ENCODE measurements at regions not wholly inside any gene's neighbourhood (a gene's known extent, or its start where the extent isn't known, plus 50 kb on each side); places are given as distances from the start of the nearest gene placed in this dataset.

- Histone ChIP-seq H3K27ac (no peak overlapping the region), H3K4me1 (no peaks in the 10 kb centered on the region), H3K9me3 (peaks cover 0 to 6% (median 0%) of the 10 kb centered on the region in 4 donors), H3K27me3 (no peaks in the 10 kb centered on the region), H3K4me3 (no peak overlapping the region), H3K36me3 (no peaks in the 10 kb centered on the region)
- ATAC-seq (ENCODE audit: low FRiP score in 2 of 2) (no peak), DNase-seq (no peak)
- 82 to 85% methylated on average over 3 of the region's 3 CpGs for WGBS, 2 donors
- TF ChIP-seq EP300 (IDR thresholded peaks at IDR 0.05) (no peak), POLR2A (IDR thresholded peaks at IDR 0.05) (no peak)
Observed at GRCh38 chr16:80915079-80915450, 91.6 kb downstream of the CMC2 start.

DNA sequence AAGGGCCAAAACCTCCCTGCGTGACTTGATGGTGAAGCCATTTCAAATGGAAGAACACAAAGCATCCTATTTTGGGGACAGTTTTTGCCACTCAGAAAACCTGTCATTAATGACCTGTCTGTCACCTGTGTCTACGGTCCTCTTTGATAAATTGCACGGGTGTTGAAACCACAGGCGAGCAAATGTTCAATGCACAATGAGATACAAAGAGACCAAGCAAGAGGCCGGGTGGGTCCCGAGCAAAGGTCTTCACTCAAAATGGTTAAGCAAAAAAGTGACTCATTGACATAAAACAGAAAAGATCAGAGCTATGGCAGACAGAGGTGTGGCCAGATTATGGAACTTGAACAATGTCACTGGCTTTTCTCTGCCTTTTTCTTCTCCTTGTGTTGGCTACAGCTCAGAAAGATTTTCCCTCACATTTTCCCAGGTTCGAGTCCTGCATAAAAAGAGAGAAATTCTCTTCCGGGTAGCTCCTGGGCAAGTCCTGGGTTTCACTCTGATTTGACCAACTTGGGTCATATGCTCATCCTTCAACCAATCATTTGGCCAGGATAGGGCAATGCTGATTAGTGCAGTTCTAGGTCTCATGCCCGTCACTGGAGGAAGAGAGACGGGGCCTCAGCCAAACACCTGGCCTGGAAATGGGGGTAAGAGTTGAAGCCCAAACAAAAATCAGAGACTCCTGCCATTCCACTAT is 92.2 kb downstream of the CMC2 start:
- H3K9me3 ChIP-seq, result peaks cover 0 to 6% (median 0%) of the 10 kb centered on the region in 4 donors
- ATAC-seq (ENCODE audit: low FRiP score in 2 of 2) (no peak), DNase-seq (no peak)
- no peak overlapping the region for H3K27ac ChIP-seq
- no peak overlapping the region for H3K4me3 ChIP-seq
- no peaks in the 10 kb centered on the region for H3K27me3 ChIP-seq
- no peaks in the 10 kb centered on the region for H3K4me1 ChIP-seq
- 85 to 94% methylated on average over 10 of the region's 10 CpGs for WGBS, 2 donors
- TF ChIP-seq POLR2AphosphoS5 (IDR thresholded peaks at IDR 0.05) (no peak), EP300 (IDR thresholded peaks at IDR 0.05) (no peak), CTCF (IDR thresholded peaks at IDR 0.05) (no peak), POLR2A (IDR thresholded peaks at IDR 0.05) (no peak)
- H3K36me3 ChIP-seq, result no peaks in the 10 kb centered on the region

GRCh38 chr16:80913397-80913796 is 93.3 kb downstream of the CMC2 start:
- no peaks in the 10 kb centered on the region for H3K27me3 ChIP-seq
- DNase-seq (no peak), ATAC-seq (ENCODE audit: low FRiP score in 2 of 2) (no peak)
- 91 to 93% methylated on average over 4 of the region's 4 CpGs for WGBS, 2 donors
- peaks cover 0 to 6% (median 0%) of the 10 kb centered on the region in 4 donors for H3K9me3 ChIP-seq
- H3K36me3 ChIP-seq, result no peaks in the 10 kb centered on the region
- TF ChIP-seq POLR2A (IDR thresholded peaks at IDR 0.05), result no peak
- TF ChIP-seq POLR2AphosphoS5 (IDR thresholded peaks at IDR 0.05), result no peak
- TF ChIP-seq CTCF (IDR thresholded peaks at IDR 0.05), result no peak
- no peak for TF ChIP-seq EP300 (IDR thresholded peaks at IDR 0.05)
- H3K4me3 ChIP-seq, result no peak overlapping the region
- no peak overlapping the region for H3K27ac ChIP-seq
- H3K4me1 ChIP-seq, result no peaks in the 10 kb centered on the region

- Histone ChIP-seq H3K4me1 (no peaks in the 10 kb centered on the region), H3K36me3 (no peaks in the 10 kb centered on the region), H3K4me3 (no peak overlapping the region), H3K27ac (no peak overlapping the region), H3K9me3 (peaks cover 0 to 6% (median 0%) of the 10 kb centered on the region in 4 donors), H3K27me3 (no peaks in the 10 kb centered on the region)
- no peak for DNase-seq
- 79 to 82% methylated on average over 4 of the region's 4 CpGs for WGBS, 2 donors
- TF ChIP-seq EP300 (IDR thresholded peaks at IDR 0.05) (no peak), CTCF (IDR thresholded peaks at IDR 0.05) (no peak), POLR2A (IDR thresholded peaks at IDR 0.05) (no peak), POLR2AphosphoS5 (IDR thresholded peaks at IDR 0.05) (no peak)
- no peak for ATAC-seq (ENCODE audit: low FRiP score in 2 of 2)
Observed at GRCh38 chr16:80912651-80913050, 94.0 kb downstream of the CMC2 start.

GRCh38 chr16:80910434-80910833 is 96.3 kb downstream of the CMC2 start:
- no peak for TF ChIP-seq CTCF (IDR thresholded peaks at IDR 0.05)
- TF ChIP-seq POLR2AphosphoS5 (IDR thresholded peaks at IDR 0.05), result no peak
- TF ChIP-seq EP300 (IDR thresholded peaks at IDR 0.05), result no peak
- TF ChIP-seq POLR2A (IDR thresholded peaks at IDR 0.05), result no peak
- ATAC-seq (ENCODE audit: low FRiP score in 2 of 2), result no peak
- no peaks in the 10 kb centered on the region for H3K27me3 ChIP-seq
- H3K4me1 ChIP-seq, result no peaks in the 10 kb centered on the region
- DNase-seq, result no peak
- H3K27ac ChIP-seq, result no peak overlapping the region
- WGBS, 2 donors, result 82 to 88% methylated on average over 2 of the region's 2 CpGs
- peaks cover 0 to 6% (median 0%) of the 10 kb centered on the region in 4 donors for H3K9me3 ChIP-seq
- H3K36me3 ChIP-seq, result no peaks in the 10 kb centered on the region
- H3K4me3 ChIP-seq, result no peak overlapping the region
